Psoas muscle (tissue), 7 donors: ENCODE measurements at regions not wholly inside any gene's neighbourhood (a gene's known extent, or its start where the extent isn't known, plus 50 kb on each side); places are given as distances from the start of the nearest gene placed in this dataset.
"Not testable (repeated sequence)": the region's sequence is repeated elsewhere in the genome, so short reads cannot be mapped to it uniquely, and the experiment has no call there.

Experiments used
- ATAC-seq, 4 donors: fragments of 200-7000 bp; cut with Tn5 transposase; one replicate each; pipeline ENCODE4 v1.9.1; 2020; ENCODE audit warnings: moderate library complexity in 3 of 4, mild to moderate bottlenecking in 2 of 4
- DNase-seq, 2 donors: peaks; one replicate each; pipeline ENCODE4 v3.0.0-alpha.2; 2020
- H3K27ac ChIP-seq: fragments of 200-600 bp; one replicate; pipeline ENCODE4 v1.8.0; 2022
- H3K27me3 ChIP-seq, 3 donors: fragments of 200-600 bp in 1 of 3; one replicate each; pipeline versions ENCODE4 v1.6.1 to v1.8.0; 2013 to 2022; ENCODE audit warnings: low read length in 2 of 3, mild to moderate bottlenecking in 2 of 3, moderate library complexity in 1 of 3; ENCODE audit not compliant: insufficient read depth in 3 of 3
- H3K36me3 ChIP-seq, 2 donors: fragments of 200-600 bp in 1 of 2; one replicate each; pipeline versions ENCODE4 v1.6.1 to v1.8.0; 2013 to 2022; ENCODE audit warnings: low read depth in 1 of 2, mild to moderate bottlenecking in 1 of 2, moderate library complexity in 1 of 2; ENCODE audit not compliant: insufficient read depth in 1 of 2
- H3K4me1 ChIP-seq: fragments of 200-600 bp; one replicate; pipeline ENCODE4 v1.8.0; 2022
- H3K4me3 ChIP-seq: fragments of 200-600 bp; one replicate; pipeline ENCODE4 v1.8.0; 2022; ENCODE audit warnings: mild to moderate bottlenecking
- H3K9me3 ChIP-seq: fragments of 200-600 bp; one replicate; pipeline ENCODE4 v1.8.0; 2022
- WGBS, 3 donors: extraction: QIAGEN DNeasy Blood & Tissue Kit; methylation state at CpG; one replicate each; pipeline versions ENCODE4 v1.1.6 to v1.1.7; 2013; 5-methylcytosine and 5-hydroxymethylcytosine counted together
- intact Hi-C, 2 donors: fragments of 100-400 bp; cut with DNase I; formaldehyde crosslinking; loops; one replicate each; pipeline versions ENCODE4 v1.11.0 to v1.14.2; 2022
- TF ChIP-seq, protein P1 (sequence below): fragments of 200-600 bp; IDR thresholded peaks from one replicate; pipeline ENCODE4 v1.8.0; 2022; ENCODE audit warnings: antibody characterized with exemption
- donor health status: healthy with polysubstance abuse.
- donor health status: DM: no; HTN: no; CAD: no; lungs with moderate emphysema.
- donor health status: Bipolar disorder and iron deficiency.
- donor health status: healthy.
- donor health status: DM: yes; HTN: yes; CAD: no.
- donor health status: DM: no; HTN: no; CAD: no.
- donor health status: DM: yes; HTN: yes; CAD: no.

- no peak for ATAC-seq
- DNase-seq, result no peak
- Histone ChIP-seq H3K27ac (no peak overlapping the region), H3K36me3 (no peaks in the 10 kb centered on the region), H3K4me3 (no peak overlapping the region), H3K27me3 (peaks cover 0 to 70% (median 0%) of the 10 kb centered on the region in 3 donors), H3K4me1 (no peaks in the 10 kb centered on the region), H3K9me3 (no peaks in the 10 kb centered on the region)
- TF ChIP-seq, protein P1, sequence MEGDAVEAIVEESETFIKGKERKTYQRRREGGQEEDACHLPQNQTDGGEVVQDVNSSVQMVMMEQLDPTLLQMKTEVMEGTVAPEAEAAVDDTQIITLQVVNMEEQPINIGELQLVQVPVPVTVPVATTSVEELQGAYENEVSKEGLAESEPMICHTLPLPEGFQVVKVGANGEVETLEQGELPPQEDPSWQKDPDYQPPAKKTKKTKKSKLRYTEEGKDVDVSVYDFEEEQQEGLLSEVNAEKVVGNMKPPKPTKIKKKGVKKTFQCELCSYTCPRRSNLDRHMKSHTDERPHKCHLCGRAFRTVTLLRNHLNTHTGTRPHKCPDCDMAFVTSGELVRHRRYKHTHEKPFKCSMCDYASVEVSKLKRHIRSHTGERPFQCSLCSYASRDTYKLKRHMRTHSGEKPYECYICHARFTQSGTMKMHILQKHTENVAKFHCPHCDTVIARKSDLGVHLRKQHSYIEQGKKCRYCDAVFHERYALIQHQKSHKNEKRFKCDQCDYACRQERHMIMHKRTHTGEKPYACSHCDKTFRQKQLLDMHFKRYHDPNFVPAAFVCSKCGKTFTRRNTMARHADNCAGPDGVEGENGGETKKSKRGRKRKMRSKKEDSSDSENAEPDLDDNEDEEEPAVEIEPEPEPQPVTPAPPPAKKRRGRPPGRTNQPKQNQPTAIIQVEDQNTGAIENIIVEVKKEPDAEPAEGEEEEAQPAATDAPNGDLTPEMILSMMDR, result no peak
- WGBS, 3 donors, result 50 to 66% (median 57%) methylated on average over 2 of the region's 2 CpGs
- intact Hi-C loops, result no loop called here
These were observed 50.3 kb upstream of the ATP6AP2 start for GRCh38 chrX:40530509-40530908.

DNA sequence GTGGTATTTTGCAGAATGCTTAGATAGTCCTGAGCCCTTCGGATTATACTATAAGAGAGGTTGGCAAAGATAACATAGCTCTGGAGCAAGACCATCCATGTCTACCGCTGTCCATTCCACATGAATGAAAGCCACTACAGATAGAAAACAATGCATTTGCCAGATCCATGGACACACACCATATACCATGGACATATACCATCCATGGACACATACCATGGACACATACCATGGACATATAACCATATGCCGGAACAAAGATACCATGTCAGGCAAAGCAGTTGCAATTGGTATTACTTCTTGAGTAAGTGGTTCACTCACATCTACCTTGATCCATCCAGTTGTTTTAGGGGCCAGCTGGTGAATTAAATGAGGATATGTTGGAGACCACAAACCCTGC lies 53.2 kb upstream of the ATP6AP2 start:
- WGBS, 3 donors, result 88 to 100% (median 97%) methylated on average over 3 of the region's 3 CpGs
- no peak overlapping the region for H3K4me3 ChIP-seq
- no peaks in the 10 kb centered on the region for H3K36me3 ChIP-seq
- no peaks in the 10 kb centered on the region for H3K4me1 ChIP-seq
- peaks cover 0 to 54% (median 0%) of the 10 kb centered on the region in 3 donors for H3K27me3 ChIP-seq
- DNase-seq, result no peak
- no peaks in the 10 kb centered on the region for H3K9me3 ChIP-seq
- TF ChIP-seq, protein P1, result no peak
- intact Hi-C loops, result no loop called here
- no peak for ATAC-seq
- no peak overlapping the region for H3K27ac ChIP-seq

DNA sequence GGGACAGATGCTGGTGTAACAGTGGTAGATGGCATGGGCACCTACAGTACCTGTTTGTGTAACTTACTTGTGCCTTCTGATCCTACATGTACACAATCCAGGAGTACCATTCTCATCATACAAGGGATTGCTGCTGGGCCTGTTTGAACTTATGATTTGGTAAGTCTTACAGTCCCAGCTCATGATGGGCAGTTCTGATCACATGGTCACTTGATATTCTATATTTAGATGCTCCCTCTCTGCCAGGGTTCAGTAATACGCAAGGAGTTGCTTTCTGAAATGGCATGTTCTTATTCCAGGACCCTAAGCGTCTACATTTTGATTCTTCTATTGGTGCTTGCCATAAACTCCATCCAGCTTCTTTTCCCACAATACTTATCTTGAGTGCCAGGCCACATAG lies 54.4 kb upstream of the ATP6AP2 start:
- intact Hi-C loops, result no loop called here
- H3K27ac ChIP-seq, result no peak overlapping the region
- no peaks in the 10 kb centered on the region for H3K9me3 ChIP-seq
- 34 to 59% (median 55%) methylated on average over 2 of the region's 2 CpGs for WGBS, 3 donors
- DNase-seq (no peak), ATAC-seq (peak; percentile 42 to 68 (median 52))
- no peak overlapping the region for H3K4me3 ChIP-seq
- TF ChIP-seq, protein P1, result no peak
- H3K27me3 ChIP-seq, result peaks cover 0 to 45% (median 0%) of the 10 kb centered on the region in 3 donors
- H3K4me1 ChIP-seq, result no peaks in the 10 kb centered on the region
- no peaks in the 10 kb centered on the region for H3K36me3 ChIP-seq

GRCh38 chrX:40525901-40526300 lies 54.9 kb upstream of the ATP6AP2 start:
- H3K4me1 ChIP-seq, intact Hi-C loops, H3K9me3 ChIP-seq: not testable (repeated sequence)

GRCh38 chrX:40524423-40524822 lies 56.3 kb upstream of the ATP6AP2 start:
- Histone ChIP-seq H3K27me3 (peaks cover 0 to 33% (median 0%) of the 10 kb centered on the region in 3 donors), H3K4me1 (no peaks in the 10 kb centered on the region), H3K9me3 (no peaks in the 10 kb centered on the region), H3K27ac (no peak overlapping the region), H3K4me3 (no peak overlapping the region), H3K36me3 (no peaks in the 10 kb centered on the region)
- 79 to 100% (median 95%) methylated on average over 1 of the region's 1 CpG for WGBS, 3 donors
- DNase-seq (no peak), ATAC-seq (no peak)
- TF ChIP-seq, protein P1, result no peak
- intact Hi-C loops, result no loop called here

More at GRCh38 chrX:40525901-40526300, 54.9 kb upstream of the ATP6AP2 start:
- not testable (repeated sequence) for H3K27ac ChIP-seq, ATAC-seq, DNase-seq, H3K36me3 ChIP-seq, H3K4me3 ChIP-seq
- 59 to 100% (median 82%) methylated on average over 1 of the region's 1 CpG for WGBS, 3 donors
- H3K27me3 ChIP-seq, result peaks cover 0 to 45% (median 0%) of the 10 kb centered on the region in 3 donors
